Astrocyte (in vitro differentiated cells and primary cell): ENCODE measurements at regions not wholly inside any gene's neighbourhood (a gene's known extent, or its start where the extent isn't known, plus 50 kb on each side); places are given as distances from the start of the nearest gene placed in this dataset.

ENCODE experiments used
- EZH2 ChIP-seq: IDR thresholded peaks from 2 replicates; pipeline ENCODE4 v1.6.1; 2012; ENCODE audit warnings: mild to moderate bottlenecking, low read length, inconsistent platforms; ENCODE audit not compliant: insufficient read depth
- TF ChIP-seq, protein P1 (sequence below): IDR thresholded peaks from 2 replicates; pipeline ENCODE4 v1.5.1; 2011; ENCODE audit warnings: low read depth, mild to moderate bottlenecking, inconsistent platforms, low read length, moderate library complexity; ENCODE audit not compliant: insufficient read depth

DNA sequence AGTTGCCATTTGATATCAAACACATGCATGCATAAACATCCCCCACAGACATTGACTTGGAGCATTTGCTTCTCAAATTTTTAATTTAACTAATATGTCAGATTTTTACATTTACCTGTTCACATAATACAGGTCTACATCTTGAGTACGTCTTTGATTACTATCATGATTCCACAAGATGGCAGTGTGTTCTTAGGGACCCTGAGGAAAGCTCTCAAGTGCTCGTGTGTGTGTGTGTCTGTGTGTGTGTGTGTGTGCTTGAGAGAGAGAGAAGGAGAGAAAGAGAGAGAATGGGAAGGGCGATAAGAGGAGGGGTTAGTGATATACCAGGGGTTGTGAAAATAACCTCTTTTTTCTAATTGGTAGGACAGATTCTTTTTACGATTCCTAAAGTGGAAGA, 167.1 kb upstream of the OR4E1 start:
- TF ChIP-seq, protein P1, sequence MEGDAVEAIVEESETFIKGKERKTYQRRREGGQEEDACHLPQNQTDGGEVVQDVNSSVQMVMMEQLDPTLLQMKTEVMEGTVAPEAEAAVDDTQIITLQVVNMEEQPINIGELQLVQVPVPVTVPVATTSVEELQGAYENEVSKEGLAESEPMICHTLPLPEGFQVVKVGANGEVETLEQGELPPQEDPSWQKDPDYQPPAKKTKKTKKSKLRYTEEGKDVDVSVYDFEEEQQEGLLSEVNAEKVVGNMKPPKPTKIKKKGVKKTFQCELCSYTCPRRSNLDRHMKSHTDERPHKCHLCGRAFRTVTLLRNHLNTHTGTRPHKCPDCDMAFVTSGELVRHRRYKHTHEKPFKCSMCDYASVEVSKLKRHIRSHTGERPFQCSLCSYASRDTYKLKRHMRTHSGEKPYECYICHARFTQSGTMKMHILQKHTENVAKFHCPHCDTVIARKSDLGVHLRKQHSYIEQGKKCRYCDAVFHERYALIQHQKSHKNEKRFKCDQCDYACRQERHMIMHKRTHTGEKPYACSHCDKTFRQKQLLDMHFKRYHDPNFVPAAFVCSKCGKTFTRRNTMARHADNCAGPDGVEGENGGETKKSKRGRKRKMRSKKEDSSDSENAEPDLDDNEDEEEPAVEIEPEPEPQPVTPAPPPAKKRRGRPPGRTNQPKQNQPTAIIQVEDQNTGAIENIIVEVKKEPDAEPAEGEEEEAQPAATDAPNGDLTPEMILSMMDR = no peak
- no peak for TF ChIP-seq EZH2
